GM23338 (cell line): ENCODE measurements at regions not wholly inside any gene's neighbourhood (a gene's known extent, or its start where the extent isn't known, plus 50 kb on each side); places are given as distances from the start of the nearest gene placed in this dataset.

ENCODE experiments used
- CREB1 ChIP-seq: fragments of 250-450 bp; sonication (Bioruptor Pico); IDR thresholded peaks from 2 replicates; pipeline ENCODE4 v1.5.0; 2020; ENCODE audit warnings: low read depth, mild to moderate bottlenecking, moderate library complexity
- CTCF ChIP-seq, 2 experiments: fragments of 200-600 bp in 1 of 2; sonication (generic) in 1 of 2; conservative IDR thresholded peaks; 2 replicates each; pipeline versions ENCODE4 v1.5.1 to v1.6.1; 2016 to 2017; ENCODE audit warnings: antibody characterized with exemption in 2 of 2, low read depth in 2 of 2, mild to moderate bottlenecking in 2 of 2, moderate library complexity in 1 of 2
- POLR2AphosphoS5 ChIP-seq: IDR thresholded peaks from 2 replicates; pipeline ENCODE4 v1.6.1; 2016; ENCODE audit warnings: antibody characterized with exemption, low read depth

GRCh38 chr1:60727552-60727951 lies 354.8 kb upstream of the NFIA start:
- TF ChIP-seq POLR2AphosphoS5 (no peak), CTCF (conservative IDR thresholded peaks at IDR 0.05; ENCODE audit: low read depth in 2 of 2) (no peak), CREB1 (CRISPR knock-in tag) (no peak)
